GM08714 (cell line): ENCODE measurements at regions not wholly inside any gene's neighbourhood (a gene's known extent, or its start where the extent isn't known, plus 50 kb on each side); places are given as distances from the start of the nearest gene placed in this dataset.

ENCODE experiments used
- H3K4me3 ChIP-seq: fragments of 200-500 bp; sonication (Bioruptor generic); 2 replicates; pipeline ENCODE4 v1.5.1; 2014; ENCODE audit warnings: mild to moderate bottlenecking, low read length, inconsistent platforms
- ZNF274 ChIP-seq: IDR thresholded peaks from 2 replicates; pipeline ENCODE4 v1.6.1; 2012; ENCODE audit warnings: mild to moderate bottlenecking, low read depth, low read length

GRCh38 chr13:73718246-73718645 is 416.0 kb downstream of the KLF12 start:
- TF ChIP-seq ZNF274 = no peak

GRCh38 chr13:73717632-73718031 is 416.6 kb downstream of the KLF12 start:
- no peak overlapping the region for H3K4me3 ChIP-seq
- TF ChIP-seq ZNF274 = no peak

More at GRCh38 chr13:73718246-73718645, 416.0 kb downstream of the KLF12 start:
- H3K4me3 ChIP-seq = no peak overlapping the region

GRCh38 chr13:73715911-73716510 is 418.2 kb downstream of the KLF12 start:
- no peak for TF ChIP-seq ZNF274
- no peak overlapping the region for H3K4me3 ChIP-seq

- no peak for TF ChIP-seq ZNF274
These were observed 418.9 kb downstream of the KLF12 start for GRCh38 chr13:73715114-73715910.

GRCh38 chr13:73714522-73714921 is 419.7 kb downstream of the KLF12 start:
- TF ChIP-seq ZNF274 = no peak
- H3K4me3 ChIP-seq = no peak overlapping the region

More at GRCh38 chr13:73715114-73715910, 418.9 kb downstream of the KLF12 start:
- no peak overlapping the region for H3K4me3 ChIP-seq

- H3K4me3 ChIP-seq = no peak overlapping the region
- no peak for TF ChIP-seq ZNF274
These were observed 425.7 kb downstream of the KLF12 start for GRCh38 chr13:73708393-73708985.

- H3K4me3 ChIP-seq = no peak overlapping the region
- TF ChIP-seq ZNF274 = no peak
These were observed 429.6 kb downstream of the KLF12 start for GRCh38 chr13:73704587-73704986.

GRCh38 chr13:73703606-73704005 is 430.6 kb downstream of the KLF12 start:
- TF ChIP-seq ZNF274 = no peak
- H3K4me3 ChIP-seq = no peak overlapping the region

GRCh38 chr13:73702419-73703071 is 431.7 kb downstream of the KLF12 start:
- H3K4me3 ChIP-seq = no peak overlapping the region; the same call in 1 of the 2 replicates
- no peak for TF ChIP-seq ZNF274

GRCh38 chr13:73701160-73701559 is 433.0 kb downstream of the KLF12 start:
- TF ChIP-seq ZNF274 = no peak
- H3K4me3 ChIP-seq = no peak overlapping the region

- no peak for TF ChIP-seq ZNF274
These were observed 435.3 kb downstream of the KLF12 start for GRCh38 chr13:73698859-73699258.

GRCh38 chr13:73697166-73697565 is 437.0 kb downstream of the KLF12 start:
- no peak overlapping the region for H3K4me3 ChIP-seq
- no peak for TF ChIP-seq ZNF274

More at GRCh38 chr13:73698859-73699258, 435.3 kb downstream of the KLF12 start:
- no peak overlapping the region for H3K4me3 ChIP-seq

GRCh38 chr13:73696713-73697112 is 437.5 kb downstream of the KLF12 start:
- no peak overlapping the region for H3K4me3 ChIP-seq
- TF ChIP-seq ZNF274 = no peak

- no peak overlapping the region for H3K4me3 ChIP-seq
- no peak for TF ChIP-seq ZNF274
These were observed 437.9 kb downstream of the KLF12 start for GRCh38 chr13:73696271-73696670.
